GM12892 (cell line): ENCODE measurements at regions not wholly inside any gene's neighbourhood (a gene's known extent, or its start where the extent isn't known, plus 50 kb on each side); places are given as distances from the start of the nearest gene placed in this dataset.

Experiments
- POLR2A ChIP-seq: IDR thresholded peaks from 2 replicates; pipeline ENCODE4 v1.6.1; 2011; ENCODE audit warnings: low read depth, low read length, control low read depth
- POLR2AphosphoS5 ChIP-seq: IDR thresholded peaks from 2 replicates; pipeline ENCODE4 v1.6.1; 2011; ENCODE audit warnings: low read depth, low read length, control low read depth
- TAF1 ChIP-seq: IDR thresholded peaks from 2 replicates; pipeline ENCODE4 v1.6.1; 2011; ENCODE audit warnings: low read depth, mild to moderate bottlenecking, control low read depth, low read length, borderline replicate concordance

- TF ChIP-seq POLR2AphosphoS5 (no peak), POLR2A (no peak), TAF1 (no peak)
Observed at GRCh38 chr16:80323808-80324195, 217.0 kb upstream of the DYNLRB2 start.
